ENCODE measurements at regions not wholly inside any gene's neighbourhood (a gene's known extent, or its start where the extent isn't known, plus 50 kb on each side); places are given as distances from the start of the nearest gene placed in this dataset.
"Not testable (repeated sequence)": the region's sequence is repeated elsewhere in the genome, so short reads cannot be mapped to it uniquely, and the experiment has no call there.

DNA sequence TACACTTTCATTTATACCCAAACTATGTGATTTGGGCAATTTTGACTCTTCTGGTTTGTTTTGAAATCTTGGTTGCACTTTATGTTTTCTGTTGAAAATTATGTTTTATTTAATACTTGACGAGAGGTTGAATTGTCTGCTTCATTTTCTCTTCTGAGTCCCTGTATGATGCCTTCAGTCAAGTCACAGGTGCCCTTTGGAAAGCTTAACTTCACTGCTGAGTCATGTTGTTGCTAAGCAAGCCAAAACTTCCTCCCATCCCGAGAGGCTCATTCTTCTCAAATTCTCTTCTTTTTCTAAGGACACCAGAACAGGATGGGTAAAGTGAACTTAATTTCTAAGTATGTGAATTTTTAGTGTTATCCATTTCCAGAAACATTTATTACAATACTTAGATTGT is 455.3 kb upstream of the PTGER4 start:
- DNase-seq: no peak

GRCh38 chr5:40223884-40224402 is 455.8 kb upstream of the PTGER4 start:
- DNase-seq: peak in 2 of 3 donors; percentile 44 to 73

- DNase-seq: peak in 1 of 3 donors; percentile 78
These were observed 457.9 kb upstream of the PTGER4 start for GRCh38 chr5:40221796-40222195.

DNA sequence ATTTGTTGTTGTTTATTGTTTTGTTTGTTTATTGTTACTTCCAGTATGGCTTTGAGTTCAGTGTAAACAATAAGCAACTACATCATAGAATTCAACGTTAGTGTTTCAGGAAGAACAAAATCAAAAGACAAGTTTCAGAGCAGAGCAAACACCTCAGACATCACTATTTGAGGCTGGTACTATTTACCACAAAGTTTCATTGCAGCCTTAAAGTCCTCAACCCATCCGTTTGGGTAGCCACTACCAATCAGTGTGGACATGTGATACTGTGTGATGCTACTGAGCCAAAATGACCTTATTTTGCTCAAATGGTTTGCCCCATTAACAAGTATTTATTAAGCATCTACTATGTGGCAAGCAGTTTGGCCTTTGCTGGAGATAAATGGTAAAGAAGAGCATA is 458.5 kb upstream of the PTGER4 start:
- no peak for DNase-seq

- DNase-seq: no peak
These were observed 459.5 kb upstream of the PTGER4 start for GRCh38 chr5:40220260-40220659.

DNA sequence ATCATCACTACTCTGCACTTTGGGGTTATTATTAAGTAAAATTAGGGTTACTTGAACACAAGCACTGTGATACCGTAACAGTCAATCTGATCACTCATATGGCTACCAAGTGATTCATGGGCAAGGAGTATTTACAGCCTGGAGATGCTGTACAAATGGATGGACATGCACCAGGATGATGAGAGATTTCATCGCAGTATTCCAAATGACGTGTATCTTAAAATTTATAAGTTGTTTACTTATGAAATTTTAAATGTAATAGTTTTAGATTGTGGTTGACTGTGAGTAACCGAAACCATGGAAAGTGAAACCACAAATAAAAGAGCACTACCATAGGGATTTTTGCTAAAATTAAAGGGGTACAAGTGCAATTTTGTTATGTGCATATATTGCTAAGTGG is 462.2 kb upstream of the PTGER4 start:
- no peak for DNase-seq

DNA sequence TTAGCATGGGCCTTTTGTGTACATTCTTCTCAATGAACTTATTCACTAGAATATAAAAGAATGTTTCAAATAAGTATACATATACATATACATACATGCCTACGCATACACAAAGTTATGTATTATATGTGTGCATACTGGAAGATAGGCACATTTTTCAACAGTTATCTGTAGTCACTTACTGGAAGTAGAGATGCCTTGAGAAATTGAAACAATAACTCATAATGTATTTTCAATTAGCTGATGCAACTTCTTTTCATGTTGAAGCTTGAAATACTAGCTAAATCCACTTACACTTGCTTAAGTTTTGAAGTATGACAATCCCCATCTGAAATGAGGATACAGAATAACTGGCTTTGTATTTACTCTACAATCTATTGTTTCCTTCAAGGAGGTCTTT is 469.0 kb upstream of the PTGER4 start:
- DNase-seq: no peak

GRCh38 chr5:40206030-40206429 is 473.7 kb upstream of the PTGER4 start:
- no peak for DNase-seq

DNA sequence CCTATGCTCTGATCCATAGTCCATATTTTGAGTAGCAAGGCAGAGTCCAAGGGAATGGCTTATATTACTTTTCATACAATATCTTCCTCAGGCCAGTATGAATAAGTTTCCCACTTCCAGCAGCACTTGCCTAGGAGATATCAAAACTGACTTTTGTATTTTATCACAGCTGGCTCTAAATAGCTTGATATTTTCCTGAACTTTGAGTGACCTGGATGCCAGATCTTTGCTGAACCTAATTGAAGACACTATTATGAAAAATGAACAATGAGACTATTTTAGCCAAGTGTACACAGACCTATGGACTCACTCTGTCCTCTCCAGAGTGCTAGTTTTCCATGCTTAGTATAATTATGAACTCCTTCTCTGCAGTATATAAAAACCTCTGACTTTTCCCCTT is 475.6 kb upstream of the PTGER4 start:
- DNase-seq: no peak

DNA sequence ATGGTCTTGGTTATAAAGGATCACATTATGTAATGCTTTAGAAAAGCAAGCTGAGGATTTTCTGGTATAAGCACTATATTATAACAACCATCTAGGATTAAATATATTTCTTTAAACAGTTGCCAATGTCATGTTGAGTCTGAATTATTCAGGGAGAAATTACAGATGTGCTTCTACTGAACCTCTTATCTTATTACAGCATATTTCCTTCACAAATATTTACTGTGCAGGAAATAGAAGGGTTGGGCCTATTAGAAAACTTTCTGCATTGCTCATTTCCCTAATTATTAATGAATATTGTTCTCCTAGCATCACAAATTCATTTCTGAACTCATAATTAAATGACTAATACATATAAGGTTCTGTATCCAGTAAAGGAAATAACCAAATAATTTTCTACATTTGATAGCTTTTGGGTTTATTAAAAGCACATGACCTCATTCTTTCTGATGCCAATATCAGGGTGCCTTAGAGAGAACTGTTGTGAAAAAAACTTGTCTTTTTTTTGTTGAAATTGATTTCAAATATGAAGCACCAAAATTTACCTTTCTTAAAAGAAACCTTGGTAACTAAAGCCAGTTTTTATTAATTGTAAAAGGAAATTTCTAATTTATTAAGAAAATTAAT is 476.8 kb upstream of the PTGER4 start:
- peak in 1 of 3 donors; percentile 17 for DNase-seq

DNA sequence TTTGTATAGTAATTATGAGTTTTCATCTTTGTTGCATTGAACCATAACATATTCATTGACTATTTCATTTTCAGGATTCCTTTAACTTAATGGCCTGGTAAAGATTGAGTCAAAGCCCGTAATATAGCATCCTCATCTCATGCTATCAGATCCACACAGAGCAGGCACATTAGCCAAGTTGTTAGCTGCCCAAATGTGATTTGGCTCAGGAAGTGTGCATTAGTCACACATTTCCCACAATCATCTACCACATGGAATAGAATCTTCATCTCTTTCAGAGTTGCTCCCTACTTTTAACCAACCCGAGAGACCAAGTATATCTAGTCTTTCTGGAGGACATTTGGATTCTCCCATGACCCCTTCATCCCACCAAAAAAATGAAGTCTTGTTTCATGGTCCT is 481.0 kb upstream of the PTGER4 start:
- peak in 2 of 3 donors; percentile 19 to 37 for DNase-seq

GRCh38 chr5:40195574-40195973 is 484.1 kb upstream of the PTGER4 start:
- DNase-seq: not testable (repeated sequence)

GRCh38 chr5:40191150-40191549 is 488.6 kb upstream of the PTGER4 start:
- no peak for DNase-seq

- DNase-seq: no peak
These were observed 507.0 kb upstream of the PTGER4 start for GRCh38 chr5:40172721-40173120.

DNA sequence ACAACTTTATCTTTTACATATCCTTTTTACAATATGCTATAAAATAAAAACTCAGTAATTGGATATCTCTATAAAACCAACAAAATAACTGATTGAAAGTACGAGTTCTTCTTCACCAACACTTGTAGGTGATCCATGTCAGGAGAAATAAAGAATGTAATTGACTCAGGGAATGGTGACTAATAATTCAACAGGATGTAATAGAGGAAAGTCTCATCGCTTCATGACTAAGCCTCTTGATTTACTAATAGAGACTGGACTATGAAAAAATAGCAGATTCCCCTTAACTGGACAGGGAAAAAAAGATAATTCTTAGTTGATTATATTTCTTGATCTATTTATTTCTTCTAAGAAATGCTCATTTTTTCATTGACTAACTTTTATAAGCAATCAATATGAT is 507.7 kb upstream of the PTGER4 start:
- no peak for DNase-seq

DNA sequence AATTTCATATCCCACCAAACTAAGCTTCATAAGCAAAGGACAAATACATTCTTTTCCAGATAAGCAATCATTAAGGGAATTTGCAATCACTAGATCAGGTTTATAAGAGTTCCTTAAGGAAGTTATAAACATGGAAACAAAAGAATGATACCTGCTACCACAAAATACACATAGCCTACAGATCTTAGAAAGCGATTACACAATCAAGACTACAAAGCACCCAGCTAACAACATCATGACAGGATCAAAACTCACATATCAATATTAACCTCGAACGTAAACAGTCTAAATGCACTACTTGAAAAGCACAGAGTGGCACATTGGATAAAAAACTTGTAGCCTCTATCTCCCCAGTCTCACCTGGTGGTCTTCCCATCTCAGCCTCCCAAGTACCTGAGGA is 512.4 kb upstream of the PTGER4 start:
- no peak for DNase-seq

DNA sequence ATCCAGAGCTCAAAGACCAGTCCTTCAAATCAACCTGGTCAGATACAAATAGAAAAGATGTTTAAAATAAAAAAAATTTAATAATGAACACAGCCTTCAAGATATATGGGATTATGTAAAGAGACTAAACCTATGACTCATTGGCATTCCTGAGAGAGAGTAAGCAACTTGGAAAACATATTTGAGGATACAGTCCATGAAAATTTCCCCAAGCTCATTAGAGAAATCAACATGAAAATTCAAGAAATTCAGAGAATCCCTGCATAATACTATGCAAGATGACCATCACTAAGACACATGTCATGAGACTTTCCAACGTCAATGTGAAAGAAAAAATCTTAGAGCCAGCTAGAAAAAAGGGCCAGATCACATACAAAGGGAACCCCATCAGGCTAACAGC is 512.9 kb upstream of the PTGER4 start:
- no peak for DNase-seq

GRCh38 chr5:40165789-40166728 is 513.7 kb upstream of the PTGER4 start:
- DNase-seq: peak in 1 of 3 donors; percentile 8

DNA sequence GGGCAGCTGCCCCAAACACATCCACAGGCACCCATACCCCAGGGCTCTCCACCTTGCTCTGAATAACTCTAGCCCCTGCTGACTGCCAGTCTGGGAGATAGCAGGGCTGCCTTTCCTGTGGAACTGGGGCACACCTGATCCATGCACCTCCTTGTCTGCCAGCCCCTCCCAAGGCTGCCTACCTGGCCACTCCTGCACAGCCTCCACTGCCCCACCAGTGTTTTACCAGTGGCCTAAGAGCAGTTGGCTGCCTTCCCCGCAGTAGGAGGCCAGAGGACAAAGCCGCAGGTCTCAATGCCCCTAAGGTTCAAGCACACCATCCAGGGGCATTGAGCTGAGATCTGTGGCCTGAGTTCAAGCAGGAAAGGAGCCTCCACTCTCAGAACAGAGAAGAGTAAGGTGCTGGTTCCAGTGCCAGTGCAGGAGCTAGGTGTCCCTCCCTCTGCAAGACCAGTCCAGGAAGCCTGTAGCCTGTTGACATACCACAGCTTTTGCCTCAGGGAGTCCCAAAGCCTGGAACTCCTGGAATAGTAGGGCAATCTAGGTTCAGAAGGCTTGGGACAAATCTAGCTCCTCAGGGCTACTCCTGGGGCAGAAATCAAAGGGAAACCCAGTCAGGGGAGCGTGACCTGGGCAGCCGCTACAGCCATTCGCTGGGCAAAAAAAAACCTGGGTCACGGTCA is 514.5 kb upstream of the PTGER4 start:
- DNase-seq: no peak

- no peak for DNase-seq
These were observed 519.3 kb upstream of the PTGER4 start for GRCh38 chr5:40160435-40160834.

- no peak for DNase-seq
These were observed 525.5 kb upstream of the PTGER4 start for GRCh38 chr5:40154194-40154593.

DNA sequence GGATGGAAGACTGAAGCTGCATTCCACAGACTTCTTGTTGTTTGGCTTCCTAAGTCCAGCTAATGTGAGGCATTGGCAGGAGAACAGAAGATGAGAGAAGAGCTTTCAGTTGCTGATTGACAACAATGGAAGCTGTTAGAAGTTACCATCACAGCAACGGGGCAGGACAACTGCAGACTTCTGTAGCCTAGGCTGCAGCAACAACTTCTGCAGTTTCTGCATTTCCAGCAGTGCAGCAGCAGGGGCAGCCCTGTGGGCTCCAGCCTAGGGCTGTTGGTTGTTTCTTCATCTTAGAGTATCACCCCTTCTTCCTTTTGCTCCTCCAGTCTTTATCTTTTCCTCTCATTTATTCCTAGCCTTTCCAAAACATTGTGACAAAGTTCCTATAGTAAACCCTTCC is 528.8 kb upstream of the PTGER4 start:
- no peak for DNase-seq
